CD14-positive monocyte (primary cell): ENCODE measurements at regions not wholly inside any gene's neighbourhood (a gene's known extent, or its start where the extent isn't known, plus 50 kb on each side); places are given as distances from the start of the nearest gene placed in this dataset.
A peak's percentile ranks its signal among the peaks of the same experiment; 100 is the strongest.

Source experiments
- DNase-seq, 3 donors: peaks; one replicate each; pipeline ENCODE4 v3.0.0-alpha.2; 2011 to 2022
- H2AFZ ChIP-seq: 2 replicates; pipeline ENCODE4 v1.6.0; 2012; ENCODE audit warnings: mild to moderate bottlenecking, low read depth, low read length, inconsistent platforms; ENCODE audit not compliant: insufficient read depth, poor library complexity, severe bottlenecking
- H3K27ac ChIP-seq, 2 donors: 1 replicate in 1 of 2; 2 replicates in 1 of 2; pipeline ENCODE4 v1.5.1; 2012 to 2013; ENCODE audit warnings: low read length in 2 of 2, control low read depth in 1 of 2, inconsistent platforms in 1 of 2, low read depth in 1 of 2, mild to moderate bottlenecking in 1 of 2
- H3K27me3 ChIP-seq, 2 donors: one replicate each; pipeline versions ENCODE4 v1.6.0 to v1.6.1; 2011 to 2013; ENCODE audit warnings: low read length in 2 of 2; ENCODE audit not compliant: control insufficient read depth in 2 of 2, insufficient read depth in 2 of 2
- H3K36me3 ChIP-seq, 2 donors: replicated peaks in 1 of 2; 1 replicate in 1 of 2; 2 replicates in 1 of 2; pipeline versions ENCODE4 v1.5.1 to v1.6.1; 2012 to 2013; ENCODE audit warnings: low read length in 2 of 2, control low read depth in 1 of 2, inconsistent platforms in 1 of 2, mild to moderate bottlenecking in 1 of 2; ENCODE audit not compliant: insufficient read depth in 2 of 2, control insufficient read depth in 1 of 2
- H3K4me1 ChIP-seq, 2 donors: 1 replicate in 1 of 2; 2 replicates in 1 of 2; pipeline versions ENCODE4 v1.5.1 to v1.6.1; 2012 to 2013; ENCODE audit warnings: low read length in 2 of 2, control low read depth in 1 of 2, inconsistent platforms in 1 of 2, mild to moderate bottlenecking in 1 of 2, moderate library complexity in 1 of 2; ENCODE audit not compliant: insufficient read depth in 2 of 2, control insufficient read depth in 1 of 2
- H3K4me2 ChIP-seq: replicated peaks from 2 replicates; pipeline ENCODE3; 2012; ENCODE audit warnings: low read length, moderate library complexity, mild to moderate bottlenecking; ENCODE audit not compliant: poor library complexity, severe bottlenecking; ENCODE audit errors: extremely low read depth
- H3K4me3 ChIP-seq, 3 experiments: fragments of 200-600 bp in 1 of 3; sonication (generic) in 1 of 3; replicated peaks in 1 of 3; 1 replicate in 2 of 3; 2 replicates in 1 of 3; pipeline ENCODE4 v1.5.1; 2011 to 2013; ENCODE audit warnings: low read length in 3 of 3, mild to moderate bottlenecking in 3 of 3, control low read depth in 2 of 3, low read depth in 2 of 3, inconsistent platforms in 1 of 3, moderate library complexity in 1 of 3
- H3K79me2 ChIP-seq: 2 replicates; pipeline ENCODE4 v1.6.0; 2012; ENCODE audit warnings: mild to moderate bottlenecking, control low read depth, inconsistent platforms, low read length, moderate library complexity; ENCODE audit not compliant: insufficient read depth
- H3K9ac ChIP-seq: 2 replicates; pipeline ENCODE4 v1.6.0; 2017; ENCODE audit warnings: low read length, mild to moderate bottlenecking; ENCODE audit not compliant: insufficient read depth, poor library complexity, severe bottlenecking
- H3K9me3 ChIP-seq, 2 donors: replicated peaks in 1 of 2; 1 replicate in 1 of 2; 2 replicates in 1 of 2; pipeline versions ENCODE4 v1.5.1 to v1.6.1; 2012 to 2013; ENCODE audit warnings: low read length in 2 of 2, control low read depth in 1 of 2; ENCODE audit not compliant: control insufficient read depth in 1 of 2, insufficient read depth in 1 of 2
- H4K20me1 ChIP-seq: 2 replicates; pipeline ENCODE4 v1.6.0; 2012; ENCODE audit warnings: mild to moderate bottlenecking, low read length, control low read depth, moderate library complexity; ENCODE audit not compliant: insufficient read depth
- H3K27ac Mint-ChIP-seq, 7 donors: one replicate each; pipeline ENCODE4 v1.8.0; 2020; ENCODE audit warnings: mild to moderate bottlenecking in 7 of 7, mixed read lengths in 7 of 7, moderate library complexity in 6 of 7, inconsistent platforms in 2 of 7
- H3K27me3 Mint-ChIP-seq, 3 donors: one replicate each; pipeline ENCODE4 v1.8.0; 2021 to 2022; ENCODE audit warnings: low read depth in 3 of 3, mild to moderate bottlenecking in 3 of 3, mixed read lengths in 3 of 3, moderate library complexity in 3 of 3, inconsistent platforms in 1 of 3
- H3K36me3 Mint-ChIP-seq, 2 donors: one replicate each; pipeline ENCODE4 v1.8.0; 2020; ENCODE audit warnings: mixed read lengths in 2 of 2, inconsistent platforms in 1 of 2, mild to moderate bottlenecking in 1 of 2
- H3K4me1 Mint-ChIP-seq: one replicate; pipeline ENCODE4 v1.8.0; 2020; ENCODE audit warnings: mild to moderate bottlenecking, mixed read lengths
- H3K4me3 Mint-ChIP-seq, 2 donors: one replicate each; pipeline ENCODE4 v1.8.0; 2020; ENCODE audit warnings: mild to moderate bottlenecking in 2 of 2, mixed read lengths in 2 of 2, moderate library complexity in 1 of 2
- H3K9me3 Mint-ChIP-seq, 7 donors: one replicate each; pipeline ENCODE4 v1.8.0; 2020 to 2022; ENCODE audit warnings: mixed read lengths in 7 of 7, mild to moderate bottlenecking in 6 of 7, moderate library complexity in 6 of 7, inconsistent platforms in 2 of 7
- WGBS: methylation state at CpG from one replicate; pipeline ENCODE4 v1.1.5; 2013; ENCODE audit warnings: missing lambda C conversion rate; ENCODE audit not compliant: insufficient coverage; 5-methylcytosine and 5-hydroxymethylcytosine counted together
- intact Hi-C, 2 donors: fragments of 100-400 bp; cut with micrococcal nuclease; formaldehyde crosslinking; loops; one replicate each; pipeline versions ENCODE4 v1.15.0 to v1.15.1; 2023
- TF ChIP-seq, protein P1 (sequence below): fragments of 200-600 bp; IDR thresholded peaks from one replicate; pipeline ENCODE4 v1.8.0; 2022; ENCODE audit warnings: antibody characterized with exemption, mild to moderate bottlenecking

DNA sequence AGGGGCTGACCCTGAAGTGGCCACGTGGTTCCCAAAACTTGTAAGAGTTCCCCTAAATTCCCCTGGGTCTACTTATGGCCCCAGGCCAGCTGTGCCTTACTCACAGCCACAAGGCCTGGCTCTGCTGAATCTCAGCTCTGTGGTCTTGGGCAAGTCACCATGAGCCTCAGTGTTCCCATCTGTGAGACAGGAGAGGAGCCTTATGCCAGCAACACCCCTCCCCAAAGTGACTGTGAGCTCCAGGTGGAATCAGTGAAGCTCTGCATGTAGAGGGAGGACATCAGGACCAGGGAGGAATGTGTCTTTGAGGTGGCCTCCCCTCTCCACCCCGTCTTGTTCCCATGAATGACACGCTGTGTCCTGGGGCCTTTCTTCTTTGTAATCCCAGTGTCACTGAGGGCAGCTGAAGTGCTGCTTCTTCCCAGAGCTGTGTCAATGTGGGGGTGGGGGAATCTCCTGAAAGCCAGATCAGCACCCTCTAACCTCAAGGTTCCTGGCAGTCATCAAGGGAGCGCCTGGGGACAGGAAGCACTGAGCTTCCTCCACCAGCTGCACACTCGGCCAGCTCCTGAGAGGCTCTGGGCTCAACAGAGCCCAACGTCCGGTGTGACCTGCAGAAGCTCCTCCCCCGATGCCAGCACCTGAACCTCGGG is 258.9 kb downstream of the UACA start:
- Mint-ChIP-seq H3K4me1 (peaks cover 73% of the 10 kb centered on the region), H3K27ac (peak overlapping the region; percentile 87 to 96 (median 93)), H3K36me3 (peaks cover 12 to 14% of the 10 kb centered on the region in 2 donors), H3K27me3 (peaks cover 5 to 19% (median 15%) of the 10 kb centered on the region in 3 donors), H3K4me3 (peak overlapping the region; percentile 45 to 74), H3K9me3 (peaks cover 0 to 8% (median 3%) of the 10 kb centered on the region in 7 donors)
- H3K4me3 ChIP-seq = peak overlapping the region in 1 of 3 experiments; percentile 47
- no peaks in the 10 kb centered on the region for H4K20me1 ChIP-seq
- peaks cover 64 to 67% of the 10 kb centered on the region in 2 donors for H3K4me1 ChIP-seq
- TF ChIP-seq, protein P1, sequence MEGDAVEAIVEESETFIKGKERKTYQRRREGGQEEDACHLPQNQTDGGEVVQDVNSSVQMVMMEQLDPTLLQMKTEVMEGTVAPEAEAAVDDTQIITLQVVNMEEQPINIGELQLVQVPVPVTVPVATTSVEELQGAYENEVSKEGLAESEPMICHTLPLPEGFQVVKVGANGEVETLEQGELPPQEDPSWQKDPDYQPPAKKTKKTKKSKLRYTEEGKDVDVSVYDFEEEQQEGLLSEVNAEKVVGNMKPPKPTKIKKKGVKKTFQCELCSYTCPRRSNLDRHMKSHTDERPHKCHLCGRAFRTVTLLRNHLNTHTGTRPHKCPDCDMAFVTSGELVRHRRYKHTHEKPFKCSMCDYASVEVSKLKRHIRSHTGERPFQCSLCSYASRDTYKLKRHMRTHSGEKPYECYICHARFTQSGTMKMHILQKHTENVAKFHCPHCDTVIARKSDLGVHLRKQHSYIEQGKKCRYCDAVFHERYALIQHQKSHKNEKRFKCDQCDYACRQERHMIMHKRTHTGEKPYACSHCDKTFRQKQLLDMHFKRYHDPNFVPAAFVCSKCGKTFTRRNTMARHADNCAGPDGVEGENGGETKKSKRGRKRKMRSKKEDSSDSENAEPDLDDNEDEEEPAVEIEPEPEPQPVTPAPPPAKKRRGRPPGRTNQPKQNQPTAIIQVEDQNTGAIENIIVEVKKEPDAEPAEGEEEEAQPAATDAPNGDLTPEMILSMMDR = no peak
- H3K9me3 ChIP-seq = no peaks in the 10 kb centered on the region
- peak overlapping the region; percentile 55 for H3K4me2 ChIP-seq
- no peak overlapping the region for H2AFZ ChIP-seq
- H3K36me3 ChIP-seq = no peaks in the 10 kb centered on the region
- no peaks in the 10 kb centered on the region for H3K79me2 ChIP-seq
- intact Hi-C loops = loop anchor here in 1 of 2 donors (10.0 kb wide), 1 partner anchor 740 kb away; no protein-coding TSS in a partner anchor
- peak overlapping the region; percentile 50 to 73 for H3K27ac ChIP-seq
- H3K9ac ChIP-seq = peak overlapping the region; percentile 55
- DNase-seq = peak; percentile 88 to 96 (median 93)
- H3K27me3 ChIP-seq = peaks cover 0 to 2% of the 10 kb centered on the region in 2 donors
- 0% methylated on average over 6 of the region's 9 CpGs for WGBS

DNA sequence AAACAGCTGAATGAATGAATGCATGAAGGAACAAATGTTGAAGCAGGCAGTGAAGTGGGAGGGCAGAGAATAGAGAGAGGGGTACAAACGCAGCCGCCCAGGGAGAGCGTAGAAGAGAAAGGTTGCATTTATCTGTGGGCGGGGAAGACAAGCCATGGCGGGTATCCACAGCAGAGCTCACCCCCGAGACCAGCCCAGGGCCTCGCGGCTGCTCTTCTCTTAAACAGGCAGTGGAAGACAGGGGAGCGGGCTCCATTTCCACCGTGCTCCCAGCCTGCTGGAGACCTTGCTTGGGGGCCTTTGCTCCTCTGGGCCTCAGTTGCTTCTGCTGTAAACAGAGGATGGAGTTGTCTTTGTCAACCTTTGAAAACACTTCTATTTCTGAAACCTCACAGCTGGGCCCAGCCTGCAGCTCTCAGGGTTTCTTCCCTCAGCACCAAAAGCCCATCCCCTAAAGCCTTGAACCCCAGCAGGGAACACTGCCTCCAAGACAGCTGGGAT is 259.5 kb downstream of the UACA start:
- TF ChIP-seq, protein P1 = no peak
- no peaks in the 10 kb centered on the region for H3K36me3 ChIP-seq
- Mint-ChIP-seq H3K27me3 (peaks cover 8 to 20% (median 19%) of the 10 kb centered on the region in 3 donors), H3K27ac (peak overlapping the region; percentile 23 to 96 (median 93)), H3K4me1 (peaks cover 67% of the 10 kb centered on the region), H3K9me3 (peaks cover 0 to 8% (median 0%) of the 10 kb centered on the region in 7 donors), H3K4me3 (peak overlapping the region in 1 of 2 donors; percentile 11), H3K36me3 (peaks cover 12 to 14% of the 10 kb centered on the region in 2 donors)
- peaks cover 0 to 2% of the 10 kb centered on the region in 2 donors for H3K27me3 ChIP-seq
- H3K27ac ChIP-seq = peak overlapping the region; percentile 50 to 73
- H3K4me1 ChIP-seq = peaks cover 58 to 61% of the 10 kb centered on the region in 2 donors
- H4K20me1 ChIP-seq = no peaks in the 10 kb centered on the region
- H3K9me3 ChIP-seq = no peaks in the 10 kb centered on the region
- no peak overlapping the region for H3K9ac ChIP-seq
- no peaks in the 10 kb centered on the region for H3K79me2 ChIP-seq
- no peak overlapping the region for H3K4me3 ChIP-seq
- no peak overlapping the region for H3K4me2 ChIP-seq
- no peak for DNase-seq
- no peak overlapping the region for H2AFZ ChIP-seq
- 62% methylated on average over 5 of the region's 10 CpGs for WGBS
- intact Hi-C loops = loop anchor here in 1 of 2 donors (10.0 kb wide), 1 partner anchor 739 kb away; no protein-coding TSS in a partner anchor
